ENCODE measurements at regions not wholly inside any gene's neighbourhood (a gene's known extent, or its start where the extent isn't known, plus 50 kb on each side); places are given as distances from the start of the nearest gene placed in this dataset.
A peak's percentile ranks its signal among the peaks of the same experiment; 100 is the strongest.

DNA sequence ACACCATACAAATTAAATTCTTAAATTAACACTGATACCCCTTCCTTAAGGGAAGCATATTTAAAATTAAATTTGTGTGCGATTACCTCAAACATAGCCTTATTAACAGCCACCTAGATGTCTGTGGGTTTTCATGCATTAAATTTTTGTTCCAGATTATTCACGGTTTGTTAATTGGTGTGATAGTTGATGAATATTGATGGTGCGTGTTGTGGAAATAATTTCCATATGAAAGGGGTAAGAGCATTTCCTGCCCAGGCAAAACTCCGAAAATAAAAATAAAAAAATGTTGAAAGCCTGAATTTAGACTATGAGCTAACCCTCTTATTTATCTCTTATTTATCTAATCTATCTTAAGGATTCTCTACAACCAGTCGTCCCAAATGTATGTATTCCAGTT, 679.3 kb upstream of the CELF2 start:
- no peaks in the 10 kb centered on the region for H3K4me1 ChIP-seq (ENCODE audit: insufficient read depth, insufficient read length)
- H3K9ac ChIP-seq (ENCODE audit: insufficient read length, low read depth): no peak overlapping the region
- no peaks in the 10 kb centered on the region for H3K36me3 ChIP-seq (ENCODE audit: insufficient read depth, insufficient read length, low read length)
- no peaks in the 10 kb centered on the region for H3K9me3 ChIP-seq (ENCODE audit: insufficient read depth, low read length)
- no peak for DNase-seq (ENCODE audit: low read depth, low spot score)
- H3K4me3 ChIP-seq (ENCODE audit: insufficient read length, low read depth): no peak overlapping the region
- TF ChIP-seq ZNF274 (IDR thresholded peaks at IDR 0.05; ENCODE audit: low read depth, low read length) (no peak), YY1 (IDR thresholded peaks at IDR 0.05; ENCODE audit: insufficient read depth, insufficient read length) (no peak)
- no peaks in the 10 kb centered on the region for H3K27me3 ChIP-seq (ENCODE audit: insufficient read depth, insufficient read length)

DNA sequence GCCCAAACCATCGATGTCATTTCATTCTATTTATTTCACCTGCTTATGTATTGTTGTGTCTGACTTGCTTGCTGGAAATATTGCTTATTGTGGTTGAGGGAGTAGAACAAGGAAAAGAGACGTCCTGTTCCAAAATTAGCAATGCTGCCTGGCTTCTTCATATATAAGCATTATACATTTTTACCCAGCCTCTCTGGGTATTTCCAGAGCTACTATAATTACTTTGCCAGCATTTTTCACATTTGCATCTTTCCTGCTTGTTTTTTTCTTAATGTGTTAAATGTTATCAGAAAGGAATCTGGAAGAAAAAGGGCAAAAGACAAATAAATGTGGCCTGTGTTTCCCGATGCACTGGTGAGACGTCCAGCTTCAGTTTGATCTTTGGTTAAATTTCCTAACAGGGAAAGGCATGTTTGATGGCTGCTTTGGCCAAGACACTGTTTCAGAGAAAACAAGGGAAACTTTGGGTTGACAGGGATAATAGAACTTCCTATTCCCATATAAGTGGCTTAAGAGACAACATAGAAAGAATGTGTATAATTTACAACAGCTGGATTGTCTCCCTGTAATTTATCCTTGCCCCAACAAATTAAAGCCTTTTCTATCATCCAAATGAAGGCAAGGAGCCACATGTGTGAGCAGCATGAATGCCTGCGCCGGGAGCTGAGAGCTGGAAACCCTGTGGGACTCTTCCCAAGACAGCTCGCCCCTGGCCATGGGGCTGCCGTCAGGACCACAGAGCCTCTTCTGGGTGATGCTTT, 671.1 kb upstream of the CELF2 start:
- Histone ChIP-seq H3K4me1 (ENCODE audit: insufficient read depth, insufficient read length) (no peaks in the 10 kb centered on the region), H3K27me3 (ENCODE audit: insufficient read depth, insufficient read length) (no peaks in the 10 kb centered on the region), H3K9ac (ENCODE audit: insufficient read length, low read depth) (no peak overlapping the region), H3K4me3 (ENCODE audit: insufficient read length, low read depth) (no peak overlapping the region), H3K36me3 (ENCODE audit: insufficient read depth, insufficient read length, low read length) (no peaks in the 10 kb centered on the region), H3K9me3 (ENCODE audit: insufficient read depth, low read length) (no peaks in the 10 kb centered on the region)
- DNase-seq (ENCODE audit: low read depth, low spot score): no peak
- TF ChIP-seq SUZ12 (IDR thresholded peaks at IDR 0.05; ENCODE audit: extremely low read depth, insufficient read depth, insufficient read length): no peak
- no peak for TF ChIP-seq ZNF274 (IDR thresholded peaks at IDR 0.05; ENCODE audit: low read depth, low read length)
- TF ChIP-seq YY1 (IDR thresholded peaks at IDR 0.05; ENCODE audit: insufficient read depth, insufficient read length): no peak

DNA sequence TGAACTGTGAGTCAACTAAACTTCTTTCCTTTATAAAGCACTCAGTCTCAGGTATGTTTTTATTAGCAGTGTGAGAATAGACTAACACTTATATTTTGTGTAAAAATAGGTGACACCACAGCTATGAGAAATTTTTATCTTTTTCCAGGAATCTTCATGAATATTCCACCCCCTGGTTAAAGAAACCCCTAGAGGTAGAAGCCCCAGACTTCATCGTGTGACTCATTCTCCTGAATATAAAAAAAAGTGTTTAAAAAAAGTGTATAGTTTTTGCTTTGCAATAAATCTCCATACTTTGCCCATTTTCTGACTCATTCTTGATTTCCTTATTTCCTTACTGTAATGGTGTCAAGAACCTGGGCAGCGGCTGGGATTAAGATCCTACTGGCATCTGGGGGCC, 667.6 kb upstream of the CELF2 start:
- TF ChIP-seq YY1 (IDR thresholded peaks at IDR 0.05; ENCODE audit: insufficient read depth, insufficient read length) (no peak), SUZ12 (IDR thresholded peaks at IDR 0.05; ENCODE audit: extremely low read depth, insufficient read depth, insufficient read length) (no peak), ZNF274 (IDR thresholded peaks at IDR 0.05; ENCODE audit: low read depth, low read length) (no peak)

DNA sequence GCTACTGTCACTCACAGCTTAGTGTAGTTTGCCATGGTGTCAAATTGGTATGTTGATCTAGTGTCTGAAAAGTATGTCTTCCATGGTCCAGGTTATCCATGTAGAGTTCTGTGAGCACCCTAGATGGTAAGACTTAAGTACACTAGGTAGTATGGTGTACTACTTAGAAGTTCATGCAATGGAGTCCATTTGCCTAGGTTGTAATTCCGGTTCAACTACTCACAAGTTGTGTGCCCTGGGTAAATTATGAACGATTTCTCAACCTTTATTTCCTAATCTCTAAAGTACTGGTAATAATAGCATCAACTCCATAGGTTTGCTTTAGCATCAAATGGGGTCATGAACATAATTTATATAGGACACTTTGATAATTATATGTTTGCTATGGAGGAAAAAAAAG, 666.2 kb upstream of the CELF2 start:
- TF ChIP-seq YY1 (IDR thresholded peaks at IDR 0.05; ENCODE audit: insufficient read depth, insufficient read length): no peak
- no peak for TF ChIP-seq SUZ12 (IDR thresholded peaks at IDR 0.05; ENCODE audit: extremely low read depth, insufficient read depth, insufficient read length)
- TF ChIP-seq ZNF274 (IDR thresholded peaks at IDR 0.05; ENCODE audit: low read depth, low read length): no peak
- Histone ChIP-seq H3K36me3 (ENCODE audit: insufficient read depth, insufficient read length, low read length) (no peaks in the 10 kb centered on the region), H3K9me3 (ENCODE audit: insufficient read depth, low read length) (no peaks in the 10 kb centered on the region)

More for the DNA sequence above, 667.6 kb upstream of the CELF2 start:
- Histone ChIP-seq H3K4me1 (ENCODE audit: insufficient read depth, insufficient read length) (no peaks in the 10 kb centered on the region), H3K36me3 (ENCODE audit: insufficient read depth, insufficient read length, low read length) (no peaks in the 10 kb centered on the region), H3K4me3 (ENCODE audit: insufficient read length, low read depth) (no peak overlapping the region), H3K9me3 (ENCODE audit: insufficient read depth, low read length) (no peaks in the 10 kb centered on the region), H3K9ac (ENCODE audit: insufficient read length, low read depth) (no peak overlapping the region), H3K27me3 (ENCODE audit: insufficient read depth, insufficient read length) (no peaks in the 10 kb centered on the region)
- DNase-seq (ENCODE audit: low read depth, low spot score): no peak

DNA sequence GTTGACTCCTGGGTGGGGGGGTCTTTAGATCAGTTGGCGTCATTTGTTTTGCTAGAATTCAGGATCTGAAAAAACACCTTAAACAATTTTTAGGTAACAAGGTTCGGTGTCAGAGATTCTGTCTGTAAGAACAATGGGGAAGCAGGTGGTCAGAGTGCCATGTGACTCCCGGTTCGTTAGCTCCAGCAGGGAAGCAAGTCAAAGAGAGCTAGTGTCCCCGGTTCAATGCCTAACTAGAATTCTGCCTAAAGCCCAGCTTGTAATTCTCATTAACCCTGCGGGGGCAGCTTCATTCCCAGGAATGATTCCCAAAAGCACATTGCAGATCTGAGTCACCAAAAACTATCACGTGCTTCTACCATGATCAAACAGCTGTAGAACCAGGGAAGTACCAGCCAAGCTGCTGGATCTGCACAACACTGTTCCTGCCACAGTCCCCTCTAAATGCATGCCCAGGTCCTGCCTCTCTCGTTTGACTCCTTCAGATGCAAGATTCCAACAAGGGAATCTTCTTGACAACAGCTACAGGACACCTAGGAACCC, 664.3 kb upstream of the CELF2 start:
- no peak overlapping the region for H3K4me3 ChIP-seq (ENCODE audit: insufficient read length, low read depth)
- no peaks in the 10 kb centered on the region for H3K4me1 ChIP-seq (ENCODE audit: insufficient read depth, insufficient read length)
- DNase-seq (ENCODE audit: low read depth, low spot score): no peak
- H3K27me3 ChIP-seq (ENCODE audit: insufficient read depth, insufficient read length): no peaks in the 10 kb centered on the region
- no peaks in the 10 kb centered on the region for H3K9me3 ChIP-seq (ENCODE audit: insufficient read depth, low read length)
- H3K36me3 ChIP-seq (ENCODE audit: insufficient read depth, insufficient read length, low read length): no peaks in the 10 kb centered on the region
- TF ChIP-seq SUZ12 (IDR thresholded peaks at IDR 0.05; ENCODE audit: extremely low read depth, insufficient read depth, insufficient read length) (no peak), ZNF274 (IDR thresholded peaks at IDR 0.05; ENCODE audit: low read depth, low read length) (no peak), YY1 (IDR thresholded peaks at IDR 0.05; ENCODE audit: insufficient read depth, insufficient read length) (no peak)
- H3K9ac ChIP-seq (ENCODE audit: insufficient read length, low read depth): no peak overlapping the region

More for the DNA sequence above, 666.2 kb upstream of the CELF2 start:
- DNase-seq (ENCODE audit: low read depth, low spot score): no peak
- H3K4me3 ChIP-seq (ENCODE audit: insufficient read length, low read depth): no peak overlapping the region
- no peaks in the 10 kb centered on the region for H3K4me1 ChIP-seq (ENCODE audit: insufficient read depth, insufficient read length)
- H3K27me3 ChIP-seq (ENCODE audit: insufficient read depth, insufficient read length): no peaks in the 10 kb centered on the region
- no peak overlapping the region for H3K9ac ChIP-seq (ENCODE audit: insufficient read length, low read depth)

DNA sequence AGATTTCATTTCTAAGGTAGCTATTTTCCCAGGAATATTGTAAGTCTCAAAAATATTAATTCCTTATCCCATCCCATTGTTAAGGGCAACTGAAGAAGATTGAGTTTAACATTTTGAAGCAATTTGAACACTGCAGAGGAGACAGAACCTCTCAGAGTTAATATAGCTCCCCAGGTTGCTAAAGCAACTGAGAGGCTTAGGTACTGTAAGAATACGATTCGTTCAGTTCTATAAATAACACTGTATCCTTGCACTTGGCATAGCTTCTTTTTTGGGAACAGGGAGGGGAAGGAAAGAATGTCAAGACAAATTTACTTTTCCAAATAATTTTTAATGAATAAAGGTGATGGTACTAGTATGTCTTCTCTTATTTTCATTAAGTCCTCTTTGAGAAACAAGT, 658.4 kb upstream of the CELF2 start:
- Histone ChIP-seq H3K9ac (ENCODE audit: insufficient read length, low read depth) (no peak overlapping the region), H3K36me3 (ENCODE audit: insufficient read depth, insufficient read length, low read length) (no peaks in the 10 kb centered on the region), H3K9me3 (ENCODE audit: insufficient read depth, low read length) (no peaks in the 10 kb centered on the region), H3K27me3 (ENCODE audit: insufficient read depth, insufficient read length) (no peaks in the 10 kb centered on the region), H3K4me1 (ENCODE audit: insufficient read depth, insufficient read length) (no peaks in the 10 kb centered on the region), H3K4me3 (ENCODE audit: insufficient read length, low read depth) (no peak overlapping the region)
- TF ChIP-seq YY1 (IDR thresholded peaks at IDR 0.05; ENCODE audit: insufficient read depth, insufficient read length): no peak
- TF ChIP-seq SUZ12 (IDR thresholded peaks at IDR 0.05; ENCODE audit: extremely low read depth, insufficient read depth, insufficient read length): no peak
- TF ChIP-seq ZNF274 (IDR thresholded peaks at IDR 0.05; ENCODE audit: low read depth, low read length): no peak
- no peak for DNase-seq (ENCODE audit: low read depth, low spot score)

DNA sequence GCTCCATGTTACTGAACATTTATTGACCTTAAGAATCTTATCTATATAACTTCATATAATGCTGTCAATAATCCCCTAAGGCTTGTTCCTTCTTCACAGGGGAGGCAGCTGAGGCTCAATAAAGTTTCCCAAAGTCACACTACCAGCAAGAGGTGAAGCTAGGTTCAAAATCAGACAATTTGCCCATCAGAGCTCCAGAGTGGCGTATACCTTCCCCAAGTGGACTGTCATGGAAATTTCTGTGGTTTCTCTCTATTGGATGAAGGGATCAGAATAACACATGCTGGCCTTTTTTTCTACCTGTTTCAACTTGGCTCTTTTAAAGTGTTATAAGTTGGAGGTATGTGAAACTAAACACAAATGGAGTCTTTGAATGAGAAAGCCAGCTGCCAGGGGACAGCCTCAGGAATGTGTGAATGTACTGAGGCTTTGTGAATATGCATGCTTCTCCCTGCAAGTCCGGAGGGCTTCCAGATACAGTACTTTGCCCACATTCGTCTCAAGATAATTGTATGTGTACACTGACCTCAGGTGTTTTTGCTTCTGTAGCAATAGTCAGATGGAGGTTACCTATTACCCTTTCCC, 656.3 kb upstream of the CELF2 start:
- Histone ChIP-seq H3K9me3 (ENCODE audit: insufficient read depth, low read length) (no peaks in the 10 kb centered on the region), H3K36me3 (ENCODE audit: insufficient read depth, insufficient read length, low read length) (no peaks in the 10 kb centered on the region), H3K4me3 (ENCODE audit: insufficient read length, low read depth) (no peak overlapping the region), H3K4me1 (ENCODE audit: insufficient read depth, insufficient read length) (no peaks in the 10 kb centered on the region), H3K9ac (ENCODE audit: insufficient read length, low read depth) (no peak overlapping the region), H3K27me3 (ENCODE audit: insufficient read depth, insufficient read length) (no peaks in the 10 kb centered on the region)
- TF ChIP-seq YY1 (IDR thresholded peaks at IDR 0.05; ENCODE audit: insufficient read depth, insufficient read length) (no peak), SUZ12 (IDR thresholded peaks at IDR 0.05; ENCODE audit: extremely low read depth, insufficient read depth, insufficient read length) (no peak), ZNF274 (IDR thresholded peaks at IDR 0.05; ENCODE audit: low read depth, low read length) (no peak)
- peak; percentile 56 for DNase-seq (ENCODE audit: low read depth, low spot score)
